Upper lobe of right lung (tissue), 1 donor: ENCODE measurements at regions not wholly inside any gene's neighbourhood (a gene's known extent, or its start where the extent isn't known, plus 50 kb on each side); places are given as distances from the start of the nearest gene placed in this dataset.
"Not testable (repeated sequence)": the region's sequence is repeated elsewhere in the genome, so short reads cannot be mapped to it uniquely, and the experiment has no call there.

Source experiments
- ATAC-seq: fragments of 200-7000 bp; cut with Tn5 transposase; one replicate; pipeline ENCODE4 v1.9.1; 2020; ENCODE audit warnings: mild to moderate bottlenecking, moderate library complexity
- DNase-seq: peaks from one replicate; pipeline ENCODE4 v3.0.0-alpha.2; 2020
- H3K27ac ChIP-seq: fragments of 200-600 bp; one replicate; pipeline ENCODE4 v1.8.0; 2022
- H3K27me3 ChIP-seq: fragments of 200-600 bp; one replicate; pipeline ENCODE4 v1.8.0; 2022; ENCODE audit warnings: mild to moderate bottlenecking
- H3K36me3 ChIP-seq: fragments of 200-600 bp; one replicate; pipeline ENCODE4 v1.8.0; 2022
- H3K4me1 ChIP-seq: fragments of 200-600 bp; one replicate; pipeline ENCODE4 v1.8.0; 2022
- H3K4me3 ChIP-seq: fragments of 200-600 bp; one replicate; pipeline ENCODE4 v1.8.0; 2022; ENCODE audit warnings: mild to moderate bottlenecking
- H3K9me3 ChIP-seq: fragments of 200-600 bp; one replicate; pipeline ENCODE4 v1.8.0; 2022
- CTCF ChIP-seq: fragments of 200-600 bp; IDR thresholded peaks from one replicate; pipeline ENCODE4 v1.8.0; 2022; ENCODE audit warnings: antibody characterized with exemption
- intact Hi-C: fragments of 100-400 bp; cut with DNase I; formaldehyde crosslinking; loops from one replicate; pipeline ENCODE4 v1.11.0; 2022
- donor health status: DM: no; HTN: yes; CAD: no; lungs with severe emphysema.

DNA sequence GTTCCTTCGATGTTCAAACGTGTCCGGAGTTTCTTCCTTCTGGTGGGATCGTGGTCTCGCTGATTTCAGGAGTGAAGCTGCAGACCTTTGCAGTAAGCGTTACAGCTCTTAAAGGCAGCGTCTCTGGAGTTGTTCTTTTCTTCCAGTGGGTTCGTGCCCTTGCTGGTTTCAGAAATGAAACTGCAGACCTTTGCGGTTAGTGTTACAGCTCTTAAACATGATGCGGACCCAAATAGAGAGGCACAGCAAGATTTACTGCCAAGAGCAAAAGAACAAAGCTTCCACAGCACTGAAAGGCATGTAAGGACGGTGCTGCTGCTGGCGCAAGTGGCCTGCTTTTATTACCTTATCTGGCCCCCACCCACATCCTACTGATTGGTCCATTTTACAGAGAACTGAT, 931.4 kb downstream of the IPMK start:
- H3K27me3 ChIP-seq = no peaks in the 10 kb centered on the region
- intact Hi-C loops = no loop called here
- DNase-seq (no peak), ATAC-seq (no peak)
- H3K27ac ChIP-seq = no peak overlapping the region
- no peak overlapping the region for H3K4me3 ChIP-seq
- H3K9me3 ChIP-seq = no peaks in the 10 kb centered on the region
- no peaks in the 10 kb centered on the region for H3K36me3 ChIP-seq
- no peaks in the 10 kb centered on the region for H3K4me1 ChIP-seq
- TF ChIP-seq CTCF = no peak

DNA sequence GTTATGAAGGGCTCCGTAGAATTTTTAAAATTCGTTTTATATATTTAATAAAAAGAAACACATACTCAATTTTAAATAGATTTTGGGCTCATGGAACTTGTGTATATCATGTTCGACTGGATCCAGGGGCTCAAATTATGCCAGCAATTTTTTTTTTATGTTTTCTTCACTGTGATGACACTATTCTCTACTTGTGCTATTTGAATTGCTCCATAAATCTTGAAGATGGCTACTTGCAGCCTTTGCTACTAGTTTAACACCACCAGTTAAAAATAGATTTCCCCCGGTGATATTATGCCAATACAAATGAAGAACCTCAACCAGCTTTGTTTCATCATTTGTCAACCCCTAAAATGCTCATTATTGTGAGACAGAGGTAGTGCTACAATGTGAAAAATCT, 933.2 kb downstream of the IPMK start:
- ATAC-seq (no peak), DNase-seq (no peak)
- no peaks in the 10 kb centered on the region for H3K4me1 ChIP-seq
- intact Hi-C loops = no loop called here
- H3K4me3 ChIP-seq = no peak overlapping the region
- no peaks in the 10 kb centered on the region for H3K36me3 ChIP-seq
- no peaks in the 10 kb centered on the region for H3K27me3 ChIP-seq
- TF ChIP-seq CTCF = no peak
- H3K9me3 ChIP-seq = no peaks in the 10 kb centered on the region
- no peak overlapping the region for H3K27ac ChIP-seq

- H3K4me1 ChIP-seq = no peaks in the 10 kb centered on the region
- no peaks in the 10 kb centered on the region for H3K27me3 ChIP-seq
- no peak overlapping the region for H3K27ac ChIP-seq
- no peaks in the 10 kb centered on the region for H3K36me3 ChIP-seq
- DNase-seq (no peak), ATAC-seq (no peak)
- TF ChIP-seq CTCF = no peak
- intact Hi-C loops = no loop called here
- H3K4me3 ChIP-seq = no peak overlapping the region
- no peaks in the 10 kb centered on the region for H3K9me3 ChIP-seq
These were observed 933.8 kb downstream of the IPMK start for GRCh38 chr10:57333880-57334279.

DNA sequence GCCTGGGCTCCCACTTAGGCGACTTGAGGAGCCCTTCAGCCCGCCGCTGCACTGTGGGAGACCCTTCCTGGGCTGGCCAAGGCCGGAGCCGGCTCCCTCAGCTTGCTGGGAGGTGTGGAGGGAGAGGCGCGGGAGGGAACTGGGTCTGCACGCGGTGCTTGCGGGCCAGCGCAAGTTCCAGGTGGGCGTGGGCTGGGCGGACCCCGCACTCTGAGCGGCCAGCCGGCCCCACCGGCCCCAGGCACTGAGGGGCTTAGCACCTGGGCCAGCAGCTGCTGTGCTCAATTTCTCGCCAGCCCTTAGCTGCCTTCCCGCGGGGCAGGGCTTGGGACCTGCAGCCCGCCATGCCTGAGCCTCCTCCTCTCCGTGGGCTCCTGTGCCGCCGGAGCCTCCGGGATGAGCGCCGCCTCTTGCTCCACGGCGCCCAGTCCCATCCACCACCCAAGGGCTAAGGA, 946.3 kb downstream of the IPMK start:
- H3K27me3 ChIP-seq, H3K9me3 ChIP-seq, H3K4me3 ChIP-seq, DNase-seq, H3K4me1 ChIP-seq, H3K27ac ChIP-seq, H3K36me3 ChIP-seq, intact Hi-C loops, ATAC-seq: not testable (repeated sequence)

- DNase-seq = no peak
- ATAC-seq = no peak
- Histone ChIP-seq H3K36me3 (no peaks in the 10 kb centered on the region), H3K27ac (no peak overlapping the region), H3K27me3 (no peaks in the 10 kb centered on the region), H3K4me1 (no peaks in the 10 kb centered on the region), H3K9me3 (no peaks in the 10 kb centered on the region), H3K4me3 (no peak overlapping the region)
- intact Hi-C loops = no loop called here
- TF ChIP-seq CTCF = no peak
These were observed 947.3 kb downstream of the IPMK start for GRCh38 chr10:57320416-57320815.

- no peaks in the 10 kb centered on the region for H3K4me1 ChIP-seq
- no peaks in the 10 kb centered on the region for H3K9me3 ChIP-seq
- DNase-seq (no peak), ATAC-seq (no peak)
- no peaks in the 10 kb centered on the region for H3K36me3 ChIP-seq
- no peak overlapping the region for H3K27ac ChIP-seq
- no peak for TF ChIP-seq CTCF
- intact Hi-C loops = no loop called here
- no peaks in the 10 kb centered on the region for H3K27me3 ChIP-seq
- no peak overlapping the region for H3K4me3 ChIP-seq
These were observed 953.0 kb upstream of the ZWINT start for GRCh38 chr10:57314046-57314445.
